Activated T-cell treated with anti-CD3 and anti-CD28 coated beads, Interleukin-2, amount 50 U/mL, for 72 hours (primary cell): ENCODE measurements at regions not wholly inside any gene's neighbourhood (a gene's known extent, or its start where the extent isn't known, plus 50 kb on each side); places are given as distances from the start of the nearest gene placed in this dataset.
"Not testable (repeated sequence)": the region's sequence is repeated elsewhere in the genome, so short reads cannot be mapped to it uniquely, and the experiment has no call there.

Experiments used
- ATAC-seq, 2 donors: fragments of 150-1000 bp; cut with Tn5 transposase; replicated peaks in 1 of 2; 2 replicates each; pipeline ENCODE4 v1.10.0; 2021; ENCODE audit warnings: moderate library complexity in 2 of 2, mild to moderate bottlenecking in 1 of 2
- DNase-seq, 2 donors: peaks; one replicate each; pipeline ENCODE4 v3.0.0; 2021 to 2022; ENCODE audit warnings: mixed read lengths in 1 of 2
- H3K27ac Mint-ChIP-seq: one replicate; pipeline ENCODE4 v1.8.0; 2022; ENCODE audit warnings: mild to moderate bottlenecking, moderate library complexity, mixed read lengths
- H3K27me3 Mint-ChIP-seq: one replicate; pipeline ENCODE4 v1.8.0; 2022; ENCODE audit warnings: low read depth, mixed read lengths
- H3K36me3 Mint-ChIP-seq, 2 donors: one replicate each; pipeline ENCODE4 v1.8.0; 2022; ENCODE audit warnings: mixed read lengths in 2 of 2, mild to moderate bottlenecking in 1 of 2; ENCODE audit not compliant: insufficient read depth in 2 of 2
- H3K4me1 Mint-ChIP-seq: one replicate; pipeline ENCODE4 v1.8.0; 2022; ENCODE audit warnings: low read depth, mixed read lengths
- H3K4me3 Mint-ChIP-seq, 2 donors: one replicate each; pipeline ENCODE4 v1.8.0; 2022; ENCODE audit warnings: mild to moderate bottlenecking in 2 of 2, mixed read lengths in 2 of 2, moderate library complexity in 2 of 2
- H3K9me3 Mint-ChIP-seq, 2 donors: one replicate each; pipeline ENCODE4 v1.8.0; 2022; ENCODE audit warnings: mixed read lengths in 2 of 2

DNA sequence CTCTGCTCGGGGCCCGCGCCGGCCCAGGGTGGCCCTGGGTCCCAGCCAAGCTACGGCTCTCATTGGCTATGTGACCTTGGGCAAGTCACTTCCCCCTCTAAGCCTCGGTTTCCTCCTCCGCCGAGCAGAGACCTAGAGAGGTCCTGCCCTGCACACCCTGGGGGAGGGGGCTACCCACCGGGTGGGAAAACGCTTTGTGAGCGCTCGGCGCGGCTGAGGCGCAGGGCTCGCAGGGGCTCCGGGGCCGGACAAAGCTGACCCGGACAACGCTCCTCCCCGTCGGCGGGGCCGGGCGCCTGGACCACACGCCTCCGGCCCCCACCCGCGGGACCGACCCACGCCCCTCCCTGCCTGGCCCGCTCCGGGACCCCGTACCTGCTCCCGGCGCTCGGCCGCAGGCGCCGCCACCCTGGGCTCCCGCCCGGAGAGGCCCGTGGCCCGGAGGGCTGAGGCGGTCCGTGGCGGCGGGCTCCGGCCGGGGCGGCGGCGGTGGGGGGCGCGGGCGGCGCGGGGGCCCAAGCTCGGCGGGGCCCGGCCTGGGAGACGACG is 85.7 kb upstream of the MELK start:
- Mint-ChIP-seq H3K4me3 (peak overlapping the region; percentile 86 to 88), H3K9me3 (no peaks in the 10 kb centered on the region), H3K4me1 (peaks cover 58% of the 10 kb centered on the region), H3K27ac (peak overlapping the region; percentile 90), H3K27me3 (no peaks in the 10 kb centered on the region), H3K36me3 (peaks cover 0 to 2% of the 10 kb centered on the region in 2 donors)
- ATAC-seq = peak; percentile 24 to 37
- peak; percentile 61 to 63 for DNase-seq

DNA sequence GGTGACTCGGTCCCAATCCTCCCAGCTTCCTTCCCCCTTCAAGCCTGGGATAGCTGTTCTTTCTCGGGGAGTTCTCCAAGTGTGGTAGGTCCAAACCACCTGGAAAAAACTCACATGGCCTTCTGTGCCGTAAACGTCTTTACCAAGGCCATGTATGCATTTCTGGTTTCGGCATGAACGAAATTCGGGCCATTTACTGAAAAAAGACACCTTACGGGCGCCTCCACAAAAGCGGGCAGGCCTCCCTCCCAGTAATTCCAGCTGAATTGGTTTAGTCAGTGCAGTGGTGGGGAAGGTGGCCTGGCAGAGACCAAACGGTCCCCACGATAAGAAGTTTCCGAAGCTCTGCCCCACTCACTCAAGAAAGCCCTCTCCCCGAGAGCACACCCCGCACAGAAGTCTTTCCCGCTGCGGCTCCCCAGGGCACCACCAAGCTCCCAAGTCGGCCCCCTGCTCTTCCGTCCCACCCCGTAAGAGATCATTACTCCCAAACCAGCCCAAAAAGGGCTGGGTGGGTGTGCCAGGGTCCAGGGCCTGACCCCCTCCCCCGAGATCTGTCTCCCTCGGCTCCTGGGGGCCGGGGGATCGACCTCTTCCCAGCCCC is 86.3 kb upstream of the MELK start:
- Mint-ChIP-seq H3K27ac (peak overlapping the region; percentile 90), H3K4me1 (peaks cover 64% of the 10 kb centered on the region), H3K4me3 (peak overlapping the region; percentile 86 to 88), H3K27me3 (no peaks in the 10 kb centered on the region), H3K9me3 (no peaks in the 10 kb centered on the region), H3K36me3 (peaks cover 0 to 2% of the 10 kb centered on the region in 2 donors)
- ATAC-seq (no peak), DNase-seq (no peak)

DNA sequence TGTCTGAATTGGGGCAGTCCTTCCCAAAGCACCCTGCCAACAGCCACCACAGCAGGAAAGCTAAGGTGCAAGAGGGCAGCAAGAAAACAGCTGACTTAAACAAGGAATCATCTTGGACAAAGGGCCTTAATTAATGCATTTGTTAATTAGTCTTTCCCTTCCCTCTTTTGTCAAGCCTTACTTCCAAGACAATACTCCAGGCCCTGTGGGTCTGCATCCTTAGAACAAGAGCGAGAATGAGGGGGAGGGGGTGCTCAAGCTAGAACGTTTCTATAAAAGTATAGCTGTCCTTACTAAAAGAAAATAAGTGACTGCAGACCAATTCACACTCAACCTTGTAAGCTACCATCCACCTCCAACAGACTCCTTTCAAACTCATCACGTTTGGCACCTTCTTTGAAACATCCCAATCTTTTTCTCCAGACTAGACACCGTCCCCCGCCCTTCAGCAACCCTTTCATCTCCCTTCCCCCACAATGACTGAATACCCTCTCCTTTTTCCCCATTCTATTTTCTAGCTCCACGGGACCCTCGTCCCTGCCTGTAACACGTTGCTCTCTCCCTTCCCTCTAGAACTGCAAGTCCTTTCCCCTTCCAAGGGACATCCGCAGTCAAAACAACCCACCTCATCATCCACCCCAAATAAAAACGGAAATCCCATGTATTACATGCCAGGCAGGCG is 85.7 kb upstream of the RNF38 start:
- ATAC-seq = no peak
- H3K27ac Mint-ChIP-seq = peak overlapping the region; percentile 90
- peak overlapping the region; percentile 86 to 88 for H3K4me3 Mint-ChIP-seq
- no peak for DNase-seq
- no peaks in the 10 kb centered on the region for H3K9me3 Mint-ChIP-seq
- peaks cover 68% of the 10 kb centered on the region for H3K4me1 Mint-ChIP-seq
- H3K36me3 Mint-ChIP-seq = peaks cover 0 to 2% of the 10 kb centered on the region in 2 donors
- H3K27me3 Mint-ChIP-seq = no peaks in the 10 kb centered on the region

DNA sequence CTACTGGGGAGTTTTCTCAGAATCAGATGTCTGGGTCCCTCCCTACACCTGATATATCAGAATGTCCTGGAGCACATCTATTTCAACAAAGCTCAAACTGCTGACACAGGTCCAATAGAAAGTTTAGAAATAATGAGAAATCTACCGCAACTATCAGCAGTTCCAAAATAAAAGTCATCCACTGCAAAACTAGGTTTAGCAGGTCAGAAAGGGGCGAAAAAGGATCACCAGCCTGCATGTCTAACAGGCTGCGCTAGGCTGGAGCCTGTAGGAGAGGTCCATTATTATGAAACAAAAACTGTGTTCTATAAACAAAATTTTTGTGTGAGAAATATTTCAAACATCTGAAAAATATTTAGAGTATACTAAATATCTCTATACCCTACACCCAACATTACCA is 84.1 kb upstream of the RNF38 start:
- Mint-ChIP-seq H3K4me1 (peaks cover 64% of the 10 kb centered on the region), H3K27ac (no peak overlapping the region), H3K9me3 (no peaks in the 10 kb centered on the region), H3K36me3 (peaks cover 0 to 2% of the 10 kb centered on the region in 2 donors), H3K27me3 (no peaks in the 10 kb centered on the region), H3K4me3 (no peak overlapping the region)
- ATAC-seq = no peak
- no peak for DNase-seq

DNA sequence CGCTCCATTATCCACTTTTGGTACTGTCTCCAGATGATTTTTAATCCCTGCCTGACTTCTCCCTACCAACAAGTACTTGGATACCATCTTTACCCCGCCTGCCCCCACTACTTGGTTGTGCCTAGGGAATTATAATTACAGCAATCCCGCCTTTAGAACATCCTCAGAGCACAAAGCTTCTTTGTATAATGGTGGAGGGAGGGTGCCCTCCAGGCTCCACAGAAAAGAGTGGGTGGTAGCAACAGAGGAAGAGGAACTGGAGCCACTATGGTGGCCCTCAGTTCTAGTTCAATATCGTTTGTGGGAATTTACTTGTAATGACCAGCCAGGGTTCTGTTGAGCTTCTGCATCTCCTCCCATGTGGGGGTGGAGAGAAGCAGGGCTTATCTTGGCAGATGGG is 79.0 kb upstream of the RNF38 start:
- H3K9me3 Mint-ChIP-seq = no peaks in the 10 kb centered on the region
- no peak for ATAC-seq
- H3K4me1 Mint-ChIP-seq = peaks cover 31% of the 10 kb centered on the region
- no peaks in the 10 kb centered on the region for H3K27me3 Mint-ChIP-seq
- peaks cover 0 to 2% of the 10 kb centered on the region in 2 donors for H3K36me3 Mint-ChIP-seq
- DNase-seq = no peak
- no peak overlapping the region for H3K27ac Mint-ChIP-seq
- no peak overlapping the region for H3K4me3 Mint-ChIP-seq

DNA sequence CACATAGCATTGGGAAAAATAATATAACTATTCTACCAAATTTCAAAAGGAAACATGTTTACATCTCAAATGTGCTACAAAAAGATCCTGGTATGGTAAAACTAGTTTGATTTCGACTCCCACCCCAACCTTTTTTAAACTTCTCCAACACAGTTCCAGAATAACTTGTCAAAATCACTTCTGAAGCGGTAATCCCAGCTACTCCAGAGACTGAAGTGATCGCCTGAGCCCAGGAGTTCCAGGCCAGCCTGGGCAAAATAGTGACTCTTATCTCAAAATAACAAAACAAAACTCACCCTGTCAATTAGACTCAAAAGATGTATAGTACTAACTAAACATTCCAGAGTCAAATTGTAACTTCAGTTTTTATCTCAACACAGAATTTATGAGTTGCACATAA is 71.3 kb upstream of the RNF38 start:
- H3K27me3 Mint-ChIP-seq = no peaks in the 10 kb centered on the region

DNA sequence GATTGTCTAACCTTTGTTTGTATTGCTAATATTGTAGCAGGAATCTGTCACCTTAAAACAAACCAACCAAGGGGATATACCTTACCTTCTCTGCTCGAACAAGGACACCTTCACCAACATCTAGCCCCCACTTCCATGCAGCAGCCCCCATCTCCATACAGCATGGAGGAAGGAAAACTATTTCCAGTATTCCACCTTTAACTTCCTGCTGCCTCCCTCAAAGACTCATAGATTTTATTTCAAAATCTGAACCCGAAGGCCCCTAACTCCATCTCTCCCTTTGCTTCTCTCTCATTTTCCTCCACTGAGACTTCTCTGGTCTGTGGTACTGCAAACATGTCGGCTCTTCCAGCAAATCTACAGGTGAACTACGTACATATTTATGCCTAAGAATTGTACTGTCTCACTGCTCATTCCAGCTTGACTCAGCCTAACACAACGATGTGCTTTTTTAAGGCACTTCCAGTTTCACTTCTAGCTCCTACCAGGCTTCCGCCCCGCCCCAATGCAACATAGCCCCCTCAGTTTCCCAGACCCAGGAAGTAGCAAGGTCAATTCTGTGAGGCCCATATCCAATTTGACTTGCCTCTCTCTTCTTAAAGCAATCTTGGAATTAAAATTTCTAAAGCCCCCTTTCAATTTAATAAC is 70.7 kb upstream of the RNF38 start:
- peak; percentile 68 to 71 for DNase-seq
- Mint-ChIP-seq H3K27ac (peak overlapping the region; percentile 91), H3K27me3 (no peaks in the 10 kb centered on the region), H3K36me3 (peaks cover 1 to 2% of the 10 kb centered on the region in 2 donors), H3K4me3 (peak overlapping the region; percentile 81 to 87), H3K9me3 (no peaks in the 10 kb centered on the region), H3K4me1 (peaks cover 25% of the 10 kb centered on the region)
- ATAC-seq = peak; percentile 99

More for the DNA sequence above, 71.3 kb upstream of the RNF38 start:
- H3K36me3 Mint-ChIP-seq = peaks cover 1 to 2% of the 10 kb centered on the region in 2 donors
- DNase-seq (no peak), ATAC-seq (no peak)
- H3K4me3 Mint-ChIP-seq = peak overlapping the region; percentile 81 to 87
- H3K9me3 Mint-ChIP-seq = no peaks in the 10 kb centered on the region
- H3K4me1 Mint-ChIP-seq = peaks cover 25% of the 10 kb centered on the region
- peak overlapping the region; percentile 91 for H3K27ac Mint-ChIP-seq

DNA sequence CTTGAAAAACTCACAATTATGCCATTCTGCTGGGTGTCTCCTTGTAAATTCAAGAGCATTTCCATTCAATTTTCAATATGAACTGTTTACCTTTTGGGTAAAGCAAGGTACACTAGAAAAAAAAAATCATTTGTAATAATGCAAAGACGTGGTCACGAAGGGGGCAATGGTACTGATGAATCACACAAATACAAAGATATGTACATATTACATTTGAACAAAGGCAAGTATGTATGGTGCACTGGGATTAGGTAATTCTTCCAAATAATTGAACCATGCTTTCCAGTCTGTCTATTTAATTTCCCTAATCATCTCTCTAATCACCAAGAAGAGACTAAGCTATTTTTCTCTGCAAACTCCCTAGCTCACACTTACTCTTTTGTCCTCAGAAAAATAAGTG is 63.4 kb upstream of the RNF38 start:
- DNase-seq (no peak), ATAC-seq (no peak)
- Mint-ChIP-seq H3K4me3 (no peak overlapping the region), H3K27ac (peak overlapping the region; percentile 62), H3K27me3 (no peaks in the 10 kb centered on the region), H3K9me3 (no peaks in the 10 kb centered on the region), H3K36me3 (no peaks in the 10 kb centered on the region), H3K4me1 (peaks cover 25% of the 10 kb centered on the region)

DNA sequence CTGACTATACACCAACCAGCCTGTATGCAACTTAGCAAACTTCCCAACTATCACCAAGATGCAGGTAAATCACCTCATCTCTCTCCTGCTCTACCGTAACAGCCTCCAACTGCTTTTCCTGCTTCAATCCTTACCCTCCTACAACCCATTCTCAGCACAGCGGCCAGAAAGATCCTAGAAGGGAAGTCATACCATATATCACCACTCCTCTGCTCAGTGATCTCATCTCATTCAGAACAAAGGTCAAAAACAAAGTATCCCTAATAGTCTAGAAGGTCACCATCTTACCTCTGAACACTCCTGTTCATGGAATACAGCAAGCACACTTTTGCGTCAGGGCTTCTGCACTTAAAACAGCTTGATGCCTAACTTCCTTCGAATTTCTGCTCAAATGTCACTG is 62.2 kb upstream of the RNF38 start:
- H3K27ac Mint-ChIP-seq = no peak overlapping the region
- H3K9me3 Mint-ChIP-seq = no peaks in the 10 kb centered on the region
- DNase-seq (no peak), ATAC-seq (no peak)
- H3K4me1 Mint-ChIP-seq = peaks cover 38% of the 10 kb centered on the region
- no peaks in the 10 kb centered on the region for H3K27me3 Mint-ChIP-seq
- H3K4me3 Mint-ChIP-seq = no peak overlapping the region
- no peaks in the 10 kb centered on the region for H3K36me3 Mint-ChIP-seq

DNA sequence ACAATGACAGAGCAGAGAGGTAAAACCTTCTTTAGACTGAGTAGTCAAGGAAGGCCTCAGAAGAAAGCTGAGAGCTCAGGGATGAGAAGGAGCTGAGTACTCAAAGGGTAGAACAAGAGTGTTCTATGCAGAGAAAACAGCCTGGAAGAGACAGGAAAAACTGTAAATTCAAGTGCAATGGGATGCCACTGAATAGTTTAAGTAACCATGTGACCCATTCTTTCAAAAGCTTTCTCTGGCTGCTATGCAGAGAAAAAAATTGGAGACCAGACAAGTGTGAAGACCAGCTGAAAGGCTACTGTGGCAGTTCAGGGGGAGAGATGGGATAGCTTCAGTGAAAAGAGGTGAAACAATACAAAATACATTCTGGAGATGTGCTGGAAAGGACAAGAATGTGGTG is 61.3 kb upstream of the RNF38 start:
- DNase-seq (no peak), ATAC-seq (no peak)
- H3K36me3 Mint-ChIP-seq = no peaks in the 10 kb centered on the region
- H3K4me1 Mint-ChIP-seq = peaks cover 47% of the 10 kb centered on the region
- no peaks in the 10 kb centered on the region for H3K27me3 Mint-ChIP-seq
- no peak overlapping the region for H3K4me3 Mint-ChIP-seq
- H3K27ac Mint-ChIP-seq = no peak overlapping the region
- no peaks in the 10 kb centered on the region for H3K9me3 Mint-ChIP-seq

DNA sequence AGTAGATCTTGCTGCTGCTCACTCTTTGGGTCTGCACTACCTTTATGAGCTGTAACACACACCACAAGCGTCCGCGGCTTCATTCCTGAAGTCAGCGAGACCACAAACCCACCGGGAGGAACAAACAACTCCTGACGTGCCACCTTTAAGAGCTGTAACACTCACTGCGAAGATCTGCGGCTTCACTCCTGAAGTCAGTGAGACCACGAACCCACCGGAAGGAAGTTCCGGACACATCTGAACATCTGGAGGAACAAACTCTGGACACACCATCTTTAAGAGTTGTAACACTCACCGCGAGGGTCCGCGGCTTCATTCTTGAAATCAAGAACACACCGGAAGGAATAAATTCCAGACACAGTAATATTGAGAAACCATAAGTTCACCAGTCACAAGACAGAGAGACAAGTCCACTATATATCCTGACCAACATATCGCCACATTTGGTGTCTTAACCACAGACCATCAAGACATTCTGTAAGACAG is 58.4 kb upstream of the RNF38 start:
- Mint-ChIP-seq H3K4me3 (peak overlapping the region; percentile 80), H3K4me1 (peaks cover 46% of the 10 kb centered on the region), H3K27ac (peak overlapping the region; percentile 82)
- H3K27me3 Mint-ChIP-seq, H3K36me3 Mint-ChIP-seq, H3K9me3 Mint-ChIP-seq: not testable (repeated sequence)
- peak; percentile 80 to 82 for ATAC-seq
- DNase-seq = peak; percentile 82 to 89

DNA sequence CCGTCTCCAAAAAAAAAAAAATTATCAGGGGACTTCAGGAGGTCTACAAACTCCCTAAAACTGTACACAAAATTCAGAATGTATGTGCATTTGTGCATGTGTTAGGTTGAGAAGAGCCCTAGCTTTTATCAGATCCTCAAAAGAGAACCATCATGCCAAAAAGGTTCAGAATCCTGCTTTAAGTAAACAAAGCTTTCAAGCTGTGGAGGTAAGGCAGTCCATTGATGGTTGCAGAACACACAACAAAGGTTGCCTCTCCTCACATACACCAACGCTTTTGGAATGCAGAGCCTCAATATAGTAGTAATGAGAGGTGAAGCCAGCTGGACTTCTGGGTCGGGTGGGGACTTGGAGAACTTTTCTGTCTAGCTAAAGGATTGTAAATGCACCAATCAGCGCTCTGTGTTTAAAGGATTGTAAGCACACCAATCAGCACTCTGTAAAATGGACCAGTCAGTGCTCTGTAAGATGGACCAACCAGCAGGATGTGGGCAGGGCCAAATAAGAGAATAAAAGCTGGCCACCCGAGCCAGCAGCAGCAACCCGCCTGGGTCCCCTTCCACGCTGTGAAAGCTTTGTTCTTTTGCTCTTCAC is 57.9 kb upstream of the RNF38 start:
- Mint-ChIP-seq H3K36me3 (no peaks in the 10 kb centered on the region), H3K4me3 (peak overlapping the region; percentile 80), H3K27ac (peak overlapping the region; percentile 82), H3K27me3 (no peaks in the 10 kb centered on the region), H3K4me1 (peaks cover 40% of the 10 kb centered on the region), H3K9me3 (no peaks in the 10 kb centered on the region)
- ATAC-seq (peak; percentile 4 to 6), DNase-seq (no peak)
